HepG2 (cell line): ENCODE measurements at regions not wholly inside any gene's neighbourhood (a gene's known extent, or its start where the extent isn't known, plus 50 kb on each side); places are given as distances from the start of the nearest gene placed in this dataset.

Experiments used
- CTCF ChIP-seq: sonication (generic); formaldehyde crosslinking; IDR thresholded peaks from 2 replicates; pipeline ENCODE4 v1.5.0; 2020; ENCODE audit warnings: mild to moderate bottlenecking, missing genetic modification reagents, moderate library complexity
- FOXA1 ChIP-seq, 2 experiments: fragments of 450-650 bp in 1 of 2; sonication (generic) in 1 of 2; formaldehyde crosslinking in 1 of 2; IDR thresholded peaks; 2 replicates each; pipeline versions ENCODE4 v1.4.0 to v1.6.1; 2016 to 2020; ENCODE audit warnings: missing genetic modification reagents in 1 of 2
- FOXK1 ChIP-seq: sonication (generic); formaldehyde crosslinking; IDR thresholded peaks from 2 replicates; pipeline ENCODE4 v1.4.0; 2020; ENCODE audit warnings: low read depth, missing genetic modification reagents, borderline replicate concordance
- KLF12 ChIP-seq: sonication (generic); formaldehyde crosslinking; IDR thresholded peaks from 2 replicates; pipeline ENCODE4 v1.4.0; 2020; ENCODE audit warnings: missing genetic modification reagents, borderline replicate concordance
- NFATC3 ChIP-seq: sonication (generic); formaldehyde crosslinking; IDR thresholded peaks from 2 replicates; pipeline ENCODE4 v1.5.1; 2020; ENCODE audit warnings: mild to moderate bottlenecking, missing genetic modification reagents
- NFYB ChIP-seq: sonication (generic); formaldehyde crosslinking; IDR thresholded peaks from 2 replicates; pipeline ENCODE4 v1.4.0; 2020; ENCODE audit warnings: missing genetic modification reagents
- POLR2A ChIP-seq, 2 experiments: IDR thresholded peaks; 2 replicates each; pipeline ENCODE4 v1.6.1; 2011; ENCODE audit warnings: low read depth in 2 of 2, low read length in 2 of 2, mild to moderate bottlenecking in 1 of 2, moderate library complexity in 1 of 2; ENCODE audit not compliant: insufficient read depth in 1 of 2
- POLR2AphosphoS5 ChIP-seq: IDR thresholded peaks from 2 replicates; pipeline ENCODE4 v1.6.1; 2012; ENCODE audit warnings: low read depth, low read length
- SMARCC2 ChIP-seq: fragments of 450-650 bp; IDR thresholded peaks from 2 replicates; pipeline ENCODE4 v1.6.1; 2017; ENCODE audit warnings: antibody characterized with exemption, mild to moderate bottlenecking
- ZBTB40 ChIP-seq, 2 experiments: fragments of 450-650 bp in 1 of 2; sonication (generic) in 1 of 2; formaldehyde crosslinking in 1 of 2; IDR thresholded peaks; 2 replicates each; pipeline versions ENCODE4 v1.6.1 to v1.8.0; 2016 to 2022; ENCODE audit warnings: antibody characterized with exemption in 1 of 2, mild to moderate bottlenecking in 1 of 2, missing genetic modification reagents in 1 of 2
- ZNF367 ChIP-seq: sonication (generic); formaldehyde crosslinking; IDR thresholded peaks from 2 replicates; pipeline ENCODE4 v1.4.0; 2020; ENCODE audit warnings: missing genetic modification reagents, borderline replicate concordance
- ZNF574 ChIP-seq: sonication (generic); formaldehyde crosslinking; IDR thresholded peaks from 2 replicates; pipeline ENCODE4 v1.4.0; 2020; ENCODE audit warnings: missing genetic modification reagents

- no peak for TF ChIP-seq KLF12 (CRISPR knock-in tag)
- no peak for TF ChIP-seq POLR2AphosphoS5
- no peak for TF ChIP-seq FOXA1 (IDR thresholded peaks at IDR 0.05)
- no peak for TF ChIP-seq FOXA1 (CRISPR knock-in tag; IDR thresholded peaks at IDR 0.05)
- TF ChIP-seq SMARCC2: no peak
- TF ChIP-seq ZNF574 (CRISPR knock-in tag): no peak
- no peak for TF ChIP-seq CTCF
- TF ChIP-seq POLR2A (IDR thresholded peaks at IDR 0.05; ENCODE audit: insufficient read depth in 1 of 2, low read depth in 2 of 2, low read length in 2 of 2): no peak
- TF ChIP-seq NFYB: no peak
- TF ChIP-seq FOXK1 (CRISPR knock-in tag): no peak
- no peak for TF ChIP-seq ZBTB40 (IDR thresholded peaks at IDR 0.05)
- TF ChIP-seq ZBTB40 (CRISPR knock-in tag; IDR thresholded peaks at IDR 0.05): no peak
- no peak for TF ChIP-seq ZNF367 (CRISPR knock-in tag)
- TF ChIP-seq NFATC3 (CRISPR knock-in tag): no peak
These were observed 253.8 kb upstream of the DMD start for GRCh38 chrX:33465137-33465536.
